ENCODE measurements at regions not wholly inside any gene's neighbourhood (a gene's known extent, or its start where the extent isn't known, plus 50 kb on each side); places are given as distances from the start of the nearest gene placed in this dataset.

DNA sequence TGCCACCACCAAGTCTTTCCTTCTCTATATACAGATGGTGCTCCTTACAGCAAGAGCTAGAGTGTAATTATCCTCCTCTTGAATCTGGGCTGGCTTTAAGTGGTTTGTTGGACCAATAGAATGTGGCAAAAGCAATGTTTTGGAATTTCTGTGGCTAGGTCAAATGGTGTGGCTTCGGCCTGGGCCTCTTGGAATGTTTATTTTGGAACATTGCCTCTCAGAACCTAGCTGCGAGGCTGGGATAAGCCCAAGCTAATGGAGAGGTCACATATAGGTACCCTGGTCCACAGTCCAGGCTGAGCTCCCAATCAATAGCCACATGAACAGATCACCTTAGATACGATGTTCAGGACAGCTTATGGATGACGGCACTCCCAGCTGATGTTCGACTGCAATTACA lies 556.7 kb downstream of the TYW1 start:
- Histone ChIP-seq H2AK5ac (ENCODE audit: low read length, severe bottlenecking) (no peak overlapping the region), H3K27ac (ENCODE audit: low read length, poor library complexity, severe bottlenecking) (no peak overlapping the region), H3K4me3 (ENCODE audit: insufficient read depth in 1 of 2, low read depth in 1 of 2, low read length in 2 of 2) (no peak overlapping the region), H3K4me1 (ENCODE audit: control insufficient read depth, insufficient read depth, low read depth, low read length) (no peaks in the 10 kb centered on the region), H3K36me3 (ENCODE audit: control insufficient read depth in 1 of 2, insufficient read depth in 2 of 2, low read depth in 1 of 2, low read length in 2 of 2) (no peaks in the 10 kb centered on the region), H3K27me3 (ENCODE audit: control insufficient read depth in 1 of 2, insufficient read depth in 1 of 2, low read length in 2 of 2) (no peaks in the 10 kb centered on the region), H3K18ac (ENCODE audit: low read depth in 1 of 2, low read length in 2 of 2) (no peak overlapping the region), H2BK120ac (ENCODE audit: low read depth, low read length) (no peak overlapping the region), H3K9me3 (ENCODE audit: control insufficient read depth, low read length) (peaks cover 2% of the 10 kb centered on the region), H2AFZ (ENCODE audit: low read depth, low read length) (no peak overlapping the region), H3K14ac (ENCODE audit: low read length in 2 of 2) (no peak overlapping the region), H2BK15ac (ENCODE audit: low read depth, poor library complexity, severe bottlenecking) (no peak overlapping the region), H3K23ac (ENCODE audit: low read length in 2 of 2) (no peak overlapping the region), H2BK5ac (ENCODE audit: low read depth, low read length, poor library complexity, severe bottlenecking) (no peak overlapping the region), H3K4me2 (ENCODE audit: low read length, poor library complexity, severe bottlenecking) (no peak overlapping the region), H4K8ac (ENCODE audit: low read length) (no peak overlapping the region), H3K79me1 (replicated peaks; ENCODE audit: low read length, poor library complexity, severe bottlenecking) (no peaks in the 10 kb centered on the region), H4K91ac (ENCODE audit: low read length) (no peak overlapping the region), H2BK12ac (ENCODE audit: low read length in 2 of 2) (no peak overlapping the region), H3K4ac (ENCODE audit: low read depth in 1 of 2, low read length in 2 of 2) (no peak overlapping the region), H3K9ac (ENCODE audit: low read length) (no peak overlapping the region)
- WGBS = 66% methylated on average over 5 of the region's 5 CpGs
- DNase-seq = no peak

- H3K4me2 ChIP-seq (ENCODE audit: low read length, poor library complexity, severe bottlenecking) = no peak overlapping the region
- peaks cover 4% of the 10 kb centered on the region for H3K9me3 ChIP-seq (ENCODE audit: control insufficient read depth, low read length)
- H3K23ac ChIP-seq (ENCODE audit: low read length in 2 of 2) = no peak overlapping the region
- no peak overlapping the region for H2BK15ac ChIP-seq (ENCODE audit: low read depth, poor library complexity, severe bottlenecking)
- no peak overlapping the region for H2AFZ ChIP-seq (ENCODE audit: low read depth, low read length)
- no peak overlapping the region for H4K8ac ChIP-seq (ENCODE audit: low read length)
- H2BK120ac ChIP-seq (ENCODE audit: low read depth, low read length) = no peak overlapping the region
- no peak overlapping the region for H4K91ac ChIP-seq (ENCODE audit: low read length)
- no peak overlapping the region for H3K4ac ChIP-seq (ENCODE audit: low read depth in 1 of 2, low read length in 2 of 2)
- H3K27me3 ChIP-seq (ENCODE audit: control insufficient read depth in 1 of 2, insufficient read depth in 1 of 2, low read length in 2 of 2) = no peaks in the 10 kb centered on the region
- no peak overlapping the region for H2BK12ac ChIP-seq (ENCODE audit: low read length in 2 of 2)
- no peak overlapping the region for H3K27ac ChIP-seq (ENCODE audit: low read length, poor library complexity, severe bottlenecking)
- H3K14ac ChIP-seq (ENCODE audit: low read length in 2 of 2) = no peak overlapping the region
- WGBS = 85% methylated on average over 4 of the region's 6 CpGs
- no peaks in the 10 kb centered on the region for H3K79me1 ChIP-seq (replicated peaks; ENCODE audit: low read length, poor library complexity, severe bottlenecking)
- no peaks in the 10 kb centered on the region for H3K36me3 ChIP-seq (ENCODE audit: control insufficient read depth in 1 of 2, insufficient read depth in 2 of 2, low read depth in 1 of 2, low read length in 2 of 2)
- no peaks in the 10 kb centered on the region for H3K4me1 ChIP-seq (ENCODE audit: control insufficient read depth, insufficient read depth, low read depth, low read length)
- H2BK5ac ChIP-seq (ENCODE audit: low read depth, low read length, poor library complexity, severe bottlenecking) = no peak overlapping the region
- H3K4me3 ChIP-seq (ENCODE audit: insufficient read depth in 1 of 2, low read depth in 1 of 2, low read length in 2 of 2) = no peak overlapping the region
- no peak overlapping the region for H3K18ac ChIP-seq (ENCODE audit: low read depth in 1 of 2, low read length in 2 of 2)
- DNase-seq = no peak
- H2AK5ac ChIP-seq (ENCODE audit: low read length, severe bottlenecking) = no peak overlapping the region
- no peak overlapping the region for H3K9ac ChIP-seq (ENCODE audit: low read length)
Measured at GRCh38 chr7:67554986-67555385, 558.4 kb downstream of the TYW1 start.

DNA sequence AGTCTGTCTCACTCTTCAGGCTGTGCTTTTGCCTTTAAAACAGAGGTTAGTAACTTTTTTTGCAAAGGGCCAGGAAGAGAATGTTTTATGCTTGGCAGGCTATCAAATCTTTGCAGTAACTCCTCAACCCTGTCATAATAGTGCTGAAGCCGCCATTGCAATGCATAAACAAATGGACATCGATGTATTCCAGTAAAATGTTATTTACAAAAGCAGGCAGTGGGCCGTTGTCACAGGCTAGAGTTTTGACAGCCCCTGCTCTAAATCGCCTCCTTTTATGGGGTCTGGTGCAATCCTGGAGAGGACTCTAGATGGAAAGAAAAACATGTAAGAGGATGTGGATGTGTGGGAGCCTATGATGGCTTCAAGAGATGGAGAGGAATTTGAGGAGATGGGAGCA lies 568.3 kb downstream of the TYW1 start:
- Histone ChIP-seq H4K8ac (ENCODE audit: low read length) (no peak overlapping the region), H4K91ac (ENCODE audit: low read length) (no peak overlapping the region), H3K27ac (ENCODE audit: low read length, poor library complexity, severe bottlenecking) (no peak overlapping the region), H3K4me1 (ENCODE audit: control insufficient read depth, insufficient read depth, low read depth, low read length) (no peaks in the 10 kb centered on the region), H2BK12ac (ENCODE audit: low read length in 2 of 2) (no peak overlapping the region), H3K4me2 (ENCODE audit: low read length, poor library complexity, severe bottlenecking) (no peak overlapping the region), H3K9me3 (ENCODE audit: control insufficient read depth, low read length) (peaks cover 7% of the 10 kb centered on the region), H3K27me3 (ENCODE audit: control insufficient read depth in 1 of 2, insufficient read depth in 1 of 2, low read length in 2 of 2) (no peaks in the 10 kb centered on the region), H3K4ac (ENCODE audit: low read depth in 1 of 2, low read length in 2 of 2) (no peak overlapping the region), H2AK5ac (ENCODE audit: low read length, severe bottlenecking) (no peak overlapping the region), H3K4me3 (ENCODE audit: insufficient read depth in 1 of 2, low read depth in 1 of 2, low read length in 2 of 2) (no peak overlapping the region), H3K23ac (ENCODE audit: low read length in 2 of 2) (no peak overlapping the region), H3K36me3 (ENCODE audit: control insufficient read depth in 1 of 2, insufficient read depth in 2 of 2, low read depth in 1 of 2, low read length in 2 of 2) (no peaks in the 10 kb centered on the region), H3K79me1 (replicated peaks; ENCODE audit: low read length, poor library complexity, severe bottlenecking) (no peaks in the 10 kb centered on the region), H3K18ac (ENCODE audit: low read depth in 1 of 2, low read length in 2 of 2) (no peak overlapping the region), H2BK5ac (ENCODE audit: low read depth, low read length, poor library complexity, severe bottlenecking) (no peak overlapping the region), H2BK15ac (ENCODE audit: low read depth, poor library complexity, severe bottlenecking) (no peak overlapping the region), H2AFZ (ENCODE audit: low read depth, low read length) (no peak overlapping the region), H3K14ac (ENCODE audit: low read length in 2 of 2) (no peak overlapping the region), H3K9ac (ENCODE audit: low read length) (no peak overlapping the region), H2BK120ac (ENCODE audit: low read depth, low read length) (no peak overlapping the region)
- DNase-seq = no peak
- 48% methylated on average over 4 of the region's 4 CpGs for WGBS

DNA sequence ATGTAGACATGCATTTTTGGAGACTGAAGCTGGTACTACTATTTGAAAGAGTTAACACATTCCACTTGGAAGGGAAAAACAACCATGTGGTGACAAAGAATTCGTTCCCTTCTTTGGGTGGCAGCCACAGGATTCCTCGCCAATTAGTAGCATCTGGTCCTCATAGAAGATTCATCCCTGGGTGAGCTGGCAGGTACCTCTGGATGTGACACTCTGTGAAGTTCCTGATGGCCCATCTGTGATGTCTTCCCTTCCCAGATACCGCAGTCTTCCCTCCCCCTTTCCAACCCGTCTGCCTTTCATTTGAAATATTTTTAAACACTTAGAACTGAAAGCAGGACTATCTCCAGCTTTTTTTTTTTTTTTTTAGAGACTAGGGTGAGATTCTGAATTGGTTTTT lies 569.5 kb downstream of the TYW1 start:
- Histone ChIP-seq H3K27ac (ENCODE audit: low read length, poor library complexity, severe bottlenecking) (no peak overlapping the region), H3K18ac (ENCODE audit: low read depth in 1 of 2, low read length in 2 of 2) (no peak overlapping the region), H3K14ac (ENCODE audit: low read length in 2 of 2) (no peak overlapping the region), H3K4me1 (ENCODE audit: control insufficient read depth, insufficient read depth, low read depth, low read length) (no peaks in the 10 kb centered on the region), H3K79me1 (replicated peaks; ENCODE audit: low read length, poor library complexity, severe bottlenecking) (no peaks in the 10 kb centered on the region), H2BK120ac (ENCODE audit: low read depth, low read length) (no peak overlapping the region), H3K9me3 (ENCODE audit: control insufficient read depth, low read length) (peaks cover 3% of the 10 kb centered on the region), H3K9ac (ENCODE audit: low read length) (no peak overlapping the region), H2BK12ac (ENCODE audit: low read length in 2 of 2) (no peak overlapping the region), H2AK5ac (ENCODE audit: low read length, severe bottlenecking) (no peak overlapping the region), H3K36me3 (ENCODE audit: control insufficient read depth in 1 of 2, insufficient read depth in 2 of 2, low read depth in 1 of 2, low read length in 2 of 2) (no peaks in the 10 kb centered on the region), H3K4me3 (ENCODE audit: insufficient read depth in 1 of 2, low read depth in 1 of 2, low read length in 2 of 2) (no peak overlapping the region), H3K4me2 (ENCODE audit: low read length, poor library complexity, severe bottlenecking) (no peak overlapping the region), H2BK15ac (ENCODE audit: low read depth, poor library complexity, severe bottlenecking) (no peak overlapping the region), H2AFZ (ENCODE audit: low read depth, low read length) (no peak overlapping the region), H2BK5ac (ENCODE audit: low read depth, low read length, poor library complexity, severe bottlenecking) (peak overlapping the region; percentile 40), H4K8ac (ENCODE audit: low read length) (no peak overlapping the region), H3K27me3 (ENCODE audit: control insufficient read depth in 1 of 2, insufficient read depth in 1 of 2, low read length in 2 of 2) (no peaks in the 10 kb centered on the region), H3K4ac (ENCODE audit: low read depth in 1 of 2, low read length in 2 of 2) (no peak overlapping the region), H4K91ac (ENCODE audit: low read length) (no peak overlapping the region), H3K23ac (ENCODE audit: low read length in 2 of 2) (no peak overlapping the region)
- DNase-seq = no peak
- WGBS = 52% methylated on average over 2 of the region's 4 CpGs
